ENCODE measurements at regions not wholly inside any gene's neighbourhood (a gene's known extent, or its start where the extent isn't known, plus 50 kb on each side); places are given as distances from the start of the nearest gene placed in this dataset.

DNA sequence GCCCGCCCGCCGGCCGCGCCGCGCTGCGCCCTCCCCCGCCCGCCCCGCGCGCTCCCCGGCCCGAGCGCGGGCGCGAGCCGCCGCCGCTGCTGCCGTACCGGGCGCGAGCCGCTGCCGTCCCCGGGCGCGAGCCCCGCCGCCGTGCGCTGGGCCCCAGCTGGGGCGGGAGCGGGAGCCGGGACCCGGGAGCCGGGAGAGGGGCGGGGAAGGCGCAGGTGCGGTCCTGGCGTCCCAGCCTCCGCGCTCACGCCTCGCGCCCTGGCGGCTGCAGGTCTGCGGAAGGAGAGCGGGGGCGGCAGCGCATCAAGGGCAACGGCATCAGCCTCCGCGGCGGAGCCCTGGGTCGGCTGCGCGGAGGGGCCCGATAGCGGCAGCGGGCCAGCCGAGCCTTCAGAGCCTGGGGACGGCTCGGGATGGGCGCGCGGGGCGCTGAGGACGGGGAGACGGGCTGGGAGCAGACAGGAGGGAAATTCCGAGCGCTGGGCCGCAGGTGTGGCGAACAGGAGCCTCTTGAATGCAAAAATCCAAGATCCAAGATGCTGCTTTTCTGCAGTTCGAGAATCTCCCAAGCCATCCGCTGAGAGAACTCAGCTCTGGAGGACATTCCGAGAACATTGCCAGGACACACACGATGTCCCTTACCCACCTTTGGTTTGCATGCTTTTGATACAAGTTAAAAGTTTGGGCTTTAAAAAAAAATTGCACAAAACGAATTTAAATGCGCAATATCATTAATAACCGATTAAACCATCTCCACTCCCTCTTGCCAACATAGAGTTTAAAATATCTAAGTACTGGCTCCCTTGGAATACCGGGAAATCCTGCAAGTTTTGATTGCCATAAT is 251.1 kb downstream of the TJP1 start:
- TF ChIP-seq, protein P1, sequence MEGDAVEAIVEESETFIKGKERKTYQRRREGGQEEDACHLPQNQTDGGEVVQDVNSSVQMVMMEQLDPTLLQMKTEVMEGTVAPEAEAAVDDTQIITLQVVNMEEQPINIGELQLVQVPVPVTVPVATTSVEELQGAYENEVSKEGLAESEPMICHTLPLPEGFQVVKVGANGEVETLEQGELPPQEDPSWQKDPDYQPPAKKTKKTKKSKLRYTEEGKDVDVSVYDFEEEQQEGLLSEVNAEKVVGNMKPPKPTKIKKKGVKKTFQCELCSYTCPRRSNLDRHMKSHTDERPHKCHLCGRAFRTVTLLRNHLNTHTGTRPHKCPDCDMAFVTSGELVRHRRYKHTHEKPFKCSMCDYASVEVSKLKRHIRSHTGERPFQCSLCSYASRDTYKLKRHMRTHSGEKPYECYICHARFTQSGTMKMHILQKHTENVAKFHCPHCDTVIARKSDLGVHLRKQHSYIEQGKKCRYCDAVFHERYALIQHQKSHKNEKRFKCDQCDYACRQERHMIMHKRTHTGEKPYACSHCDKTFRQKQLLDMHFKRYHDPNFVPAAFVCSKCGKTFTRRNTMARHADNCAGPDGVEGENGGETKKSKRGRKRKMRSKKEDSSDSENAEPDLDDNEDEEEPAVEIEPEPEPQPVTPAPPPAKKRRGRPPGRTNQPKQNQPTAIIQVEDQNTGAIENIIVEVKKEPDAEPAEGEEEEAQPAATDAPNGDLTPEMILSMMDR (IDR thresholded peaks at IDR 0.05), result no peak
- no peak for TF ChIP-seq POLR2A (IDR thresholded peaks at IDR 0.05)
- H3K27me3 ChIP-seq, result peaks cover 0 to 91% (median 4%) of the 10 kb centered on the region in 4 donors
- H3K9me3 ChIP-seq, result no peaks in the 10 kb centered on the region
- no peak overlapping the region for H3K27ac ChIP-seq
- no peaks in the 10 kb centered on the region for H3K36me3 ChIP-seq
- intact Hi-C loops (cut with DNase I), result no loop called here
- 3 to 15% methylated on average over 8 to 19 of the region's 85 CpGs for WGBS, 2 donors
- H3K4me3 ChIP-seq, result peak overlapping the region in 3 of 4 donors; percentile 2 to 61 (median 46)
- peaks cover 4 to 20% (median 7%) of the 10 kb centered on the region in 3 donors for H3K4me1 ChIP-seq
- no peak for DNase-seq

DNA sequence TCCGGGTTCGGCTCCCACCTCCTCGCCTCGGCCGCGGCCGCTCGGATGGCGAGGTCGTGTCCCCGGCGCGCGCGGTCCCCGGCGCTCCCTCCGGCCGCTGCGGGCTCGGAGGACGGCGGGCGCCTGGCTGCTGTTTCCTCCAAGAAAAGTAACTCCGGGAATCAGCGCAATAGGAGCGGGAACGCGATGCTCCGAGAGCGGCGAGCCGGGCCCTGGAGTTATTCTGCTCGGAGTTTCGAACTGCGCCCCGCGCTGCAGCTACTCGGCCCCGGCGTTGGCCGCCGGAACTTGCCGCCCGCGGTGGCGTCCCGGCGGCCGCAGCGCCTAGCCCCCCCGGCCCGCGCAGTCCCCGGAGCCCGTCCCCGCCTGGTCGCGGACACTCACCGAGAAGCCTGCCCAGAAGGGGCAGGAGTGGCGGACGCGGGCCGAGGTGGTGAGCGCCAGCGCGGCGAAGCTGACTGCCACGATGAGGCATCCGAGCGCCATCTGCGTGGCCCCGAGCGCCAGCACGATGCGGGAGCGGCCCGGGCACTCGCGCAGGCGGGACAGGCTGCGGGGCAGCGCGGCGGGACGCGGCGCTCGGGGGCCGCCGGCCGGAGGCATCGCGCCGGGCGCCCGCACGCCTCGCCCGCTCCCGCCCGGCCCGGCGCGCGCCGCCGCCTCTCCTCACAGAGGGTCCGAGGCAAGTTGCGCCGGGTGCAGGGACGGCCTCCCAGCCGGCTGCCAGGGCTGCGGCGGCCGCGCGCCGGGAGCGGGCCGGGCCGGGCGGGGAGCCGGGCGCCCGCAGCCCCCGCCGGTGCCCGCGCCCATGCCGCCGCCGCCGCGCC is 251.9 kb downstream of the TJP1 start:
- peak overlapping the region; percentile 31 to 60 (median 42) for H3K4me3 ChIP-seq
- no peaks in the 10 kb centered on the region for H3K36me3 ChIP-seq
- no peak for DNase-seq
- H3K9me3 ChIP-seq, result no peaks in the 10 kb centered on the region
- intact Hi-C loops (cut with DNase I), result no loop called here
- H3K4me1 ChIP-seq, result peaks cover 4 to 20% (median 7%) of the 10 kb centered on the region in 3 donors
- no peak overlapping the region for H3K27ac ChIP-seq
- peaks cover 0 to 89% (median 4%) of the 10 kb centered on the region in 4 donors for H3K27me3 ChIP-seq
- no peak for TF ChIP-seq POLR2A (IDR thresholded peaks at IDR 0.05)
- TF ChIP-seq, protein P1 (IDR thresholded peaks at IDR 0.05), result no peak
- no CpG with 5 or more reads among the region's 135 CpGs for WGBS, 2 donors

DNA sequence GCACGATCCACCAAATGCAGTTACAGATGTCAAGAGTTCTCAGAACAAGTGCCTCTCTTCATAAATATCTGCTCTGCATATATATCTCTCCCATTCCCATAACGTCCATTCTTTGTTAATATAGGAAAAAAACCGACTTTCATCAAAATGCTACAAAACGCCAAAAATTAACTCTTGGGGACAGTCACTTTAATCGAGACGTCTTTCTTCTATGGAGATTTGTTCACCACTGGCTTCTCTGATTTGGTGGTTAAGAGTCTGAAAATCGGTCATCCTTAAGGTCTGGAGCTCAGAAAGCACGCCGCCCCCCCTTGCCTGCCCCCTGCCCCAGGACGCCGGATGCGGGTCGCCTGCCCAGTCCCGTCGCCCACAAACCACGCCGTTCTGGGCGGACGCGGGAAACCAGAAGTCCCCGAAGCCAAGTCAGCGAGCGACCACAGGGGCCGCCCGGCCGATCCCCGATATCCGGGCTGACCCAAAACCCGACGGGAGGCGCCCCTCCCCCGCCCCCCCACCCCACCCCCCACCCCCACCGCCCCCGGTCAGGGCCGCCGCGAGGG is 252.7 kb downstream of the TJP1 start:
- Histone ChIP-seq H3K4me3 (peak overlapping the region; percentile 31 to 60 (median 42)), H3K27me3 (peaks cover 0 to 90% (median 5%) of the 10 kb centered on the region in 4 donors), H3K4me1 (peaks cover 4 to 20% (median 7%) of the 10 kb centered on the region in 3 donors), H3K27ac (no peak overlapping the region), H3K36me3 (no peaks in the 10 kb centered on the region), H3K9me3 (no peaks in the 10 kb centered on the region)
- DNase-seq, result no peak
- WGBS, 2 donors, result 9 to 29% methylated on average over 6 to 12 of the region's 37 CpGs
- intact Hi-C loops (cut with DNase I), result no loop called here
- TF ChIP-seq, protein P1 (IDR thresholded peaks at IDR 0.05), result no peak
- TF ChIP-seq POLR2A (IDR thresholded peaks at IDR 0.05), result no peak

DNA sequence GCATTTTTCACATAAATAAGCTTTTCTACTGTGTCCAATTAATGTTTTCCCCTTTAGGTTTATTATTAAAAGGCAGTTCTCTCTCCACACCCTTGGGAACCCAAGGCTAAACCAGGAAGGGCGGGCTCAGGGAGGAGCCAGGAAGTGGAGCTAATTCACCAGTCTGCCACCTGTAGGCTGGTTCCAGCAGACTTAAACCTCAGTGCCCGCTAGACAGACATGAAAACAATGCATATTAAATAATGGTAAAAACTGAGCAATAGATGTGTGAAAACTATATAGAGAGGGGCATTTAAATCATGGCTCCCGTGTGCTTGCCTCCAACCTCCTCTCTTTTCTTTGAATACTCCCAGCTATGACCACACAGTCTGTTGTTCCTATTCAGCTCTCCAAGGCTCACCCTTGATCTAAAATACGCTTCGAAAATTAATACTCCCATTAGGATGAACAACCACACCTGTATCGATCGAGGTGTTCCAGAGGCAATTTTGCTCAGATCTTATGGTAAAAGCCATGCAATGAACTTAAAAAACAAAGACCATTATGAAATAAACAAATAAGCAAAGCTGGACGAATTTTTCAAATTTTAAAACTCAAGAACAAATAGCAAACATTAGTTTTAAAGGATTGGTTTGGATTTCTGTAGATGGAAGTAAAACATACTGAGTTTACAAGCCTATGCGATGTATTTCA is 253.3 kb downstream of the TJP1 start:
- Histone ChIP-seq H3K4me3 (no peak overlapping the region), H3K9me3 (no peaks in the 10 kb centered on the region), H3K4me1 (peaks cover 4 to 20% (median 7%) of the 10 kb centered on the region in 3 donors), H3K27ac (no peak overlapping the region), H3K27me3 (peaks cover 0 to 87% (median 6%) of the 10 kb centered on the region in 4 donors), H3K36me3 (no peaks in the 10 kb centered on the region)
- TF ChIP-seq, protein P1 (IDR thresholded peaks at IDR 0.05), result peak in 4 of 6 experiments; percentile 21 to 42 (median 28)
- no peak for TF ChIP-seq POLR2A (IDR thresholded peaks at IDR 0.05)
- intact Hi-C loops (cut with DNase I), result no loop called here
- no peak for DNase-seq
- 31% methylated on average over 9 of the region's 9 CpGs for WGBS, 2 donors
